GM12864 (cell line): ENCODE measurements at regions not wholly inside any gene's neighbourhood (a gene's known extent, or its start where the extent isn't known, plus 50 kb on each side); places are given as distances from the start of the nearest gene placed in this dataset.

ENCODE experiments used
- DNase-seq: peaks from one replicate; pipeline ENCODE4 v3.0.0-alpha.2; 2011; ENCODE audit warnings: low read depth
- H3K4me3 ChIP-seq: 2 replicates; pipeline ENCODE4 v1.5.1; 2011; ENCODE audit warnings: mild to moderate bottlenecking, low read depth, low read length, control low read depth
- TF ChIP-seq, protein P1 (sequence below): IDR thresholded peaks from 2 replicates; pipeline ENCODE4 v1.5.1; 2011; ENCODE audit warnings: low read depth, mild to moderate bottlenecking, moderate library complexity, low read length, control low read depth, inconsistent platforms; ENCODE audit errors: missing control alignments

DNA sequence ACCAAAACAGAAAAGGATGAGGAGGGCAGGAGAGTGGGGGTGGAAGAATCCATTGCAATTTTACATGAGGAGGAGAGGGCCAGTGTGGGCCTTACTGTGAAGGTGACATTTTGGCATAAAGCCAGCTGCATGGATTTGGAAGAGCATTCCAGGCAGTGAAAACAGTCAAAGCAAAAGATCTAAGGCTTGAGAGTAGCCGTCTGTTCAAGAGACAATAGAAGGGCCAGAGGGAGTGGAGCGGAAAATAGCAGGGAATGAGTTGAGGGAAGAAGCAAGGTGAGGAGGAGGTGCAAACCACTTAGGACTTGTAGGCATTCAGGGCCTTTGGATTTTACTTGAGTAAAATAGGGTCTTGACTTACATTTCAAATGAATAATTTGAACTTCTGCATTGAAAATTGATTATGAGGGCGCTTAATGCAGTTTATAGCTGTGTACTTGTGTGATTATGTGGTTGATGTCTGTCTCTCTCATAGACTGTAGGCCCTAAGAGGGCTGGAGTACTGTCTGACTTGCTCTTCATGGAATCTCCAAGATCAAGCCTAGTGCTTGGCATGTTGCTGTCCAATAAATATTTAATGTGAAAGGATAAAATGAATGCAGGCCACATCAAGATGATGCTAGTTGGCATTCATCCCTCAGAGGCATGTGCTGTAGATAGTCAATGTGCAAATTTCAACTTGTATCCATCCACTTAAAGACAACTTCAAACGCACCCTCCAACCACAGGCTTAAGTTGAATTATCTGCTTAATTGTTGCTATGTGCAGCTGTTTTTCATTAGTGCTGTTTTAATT is 772.1 kb upstream of the RBFOX1 start:
- DNase-seq = no peak
- H3K4me3 ChIP-seq = no peak overlapping the region
- TF ChIP-seq, protein P1, sequence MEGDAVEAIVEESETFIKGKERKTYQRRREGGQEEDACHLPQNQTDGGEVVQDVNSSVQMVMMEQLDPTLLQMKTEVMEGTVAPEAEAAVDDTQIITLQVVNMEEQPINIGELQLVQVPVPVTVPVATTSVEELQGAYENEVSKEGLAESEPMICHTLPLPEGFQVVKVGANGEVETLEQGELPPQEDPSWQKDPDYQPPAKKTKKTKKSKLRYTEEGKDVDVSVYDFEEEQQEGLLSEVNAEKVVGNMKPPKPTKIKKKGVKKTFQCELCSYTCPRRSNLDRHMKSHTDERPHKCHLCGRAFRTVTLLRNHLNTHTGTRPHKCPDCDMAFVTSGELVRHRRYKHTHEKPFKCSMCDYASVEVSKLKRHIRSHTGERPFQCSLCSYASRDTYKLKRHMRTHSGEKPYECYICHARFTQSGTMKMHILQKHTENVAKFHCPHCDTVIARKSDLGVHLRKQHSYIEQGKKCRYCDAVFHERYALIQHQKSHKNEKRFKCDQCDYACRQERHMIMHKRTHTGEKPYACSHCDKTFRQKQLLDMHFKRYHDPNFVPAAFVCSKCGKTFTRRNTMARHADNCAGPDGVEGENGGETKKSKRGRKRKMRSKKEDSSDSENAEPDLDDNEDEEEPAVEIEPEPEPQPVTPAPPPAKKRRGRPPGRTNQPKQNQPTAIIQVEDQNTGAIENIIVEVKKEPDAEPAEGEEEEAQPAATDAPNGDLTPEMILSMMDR = no peak

DNA sequence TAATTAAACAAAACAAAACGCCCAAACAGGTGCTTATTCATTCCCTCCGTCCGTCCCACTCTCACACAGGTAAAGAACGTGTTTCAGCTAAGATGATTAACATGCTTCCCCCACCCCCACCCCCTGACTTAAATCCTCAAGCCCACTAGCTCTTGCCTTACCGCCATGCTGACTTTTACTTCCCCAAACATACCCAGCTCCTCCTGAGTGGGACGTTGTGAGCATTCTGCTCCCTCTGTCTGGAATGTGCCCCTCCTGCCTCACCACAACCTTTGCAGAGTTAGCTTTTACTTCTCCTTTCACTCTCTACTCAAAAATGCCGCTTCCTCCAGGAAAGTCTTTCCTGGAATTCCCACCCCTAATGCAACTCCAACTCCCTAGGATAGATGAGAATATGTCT is 774.0 kb upstream of the RBFOX1 start:
- DNase-seq = no peak
- TF ChIP-seq, protein P1 = no peak
- H3K4me3 ChIP-seq = no peak overlapping the region

DNA sequence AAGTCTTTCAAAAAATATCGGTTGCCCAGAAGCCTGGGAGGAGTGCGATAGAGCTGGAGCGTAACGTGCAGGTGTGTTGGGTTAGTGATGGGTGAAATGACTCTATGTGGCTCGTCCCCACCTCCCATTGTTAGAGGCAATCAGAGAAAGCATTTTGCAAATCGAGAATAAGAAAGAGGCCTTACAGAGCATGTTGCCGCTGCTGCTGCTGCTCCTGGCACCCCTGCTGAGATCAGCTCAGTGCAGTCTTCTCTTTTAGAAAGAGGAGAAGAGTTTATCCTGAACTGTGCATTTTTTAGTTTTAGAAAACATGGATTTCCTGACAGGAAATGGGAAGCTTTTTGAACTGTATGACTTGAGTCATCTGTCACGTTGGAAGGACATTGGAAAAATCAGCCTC is 774.5 kb upstream of the RBFOX1 start:
- H3K4me3 ChIP-seq = no peak overlapping the region
- DNase-seq = no peak

DNA sequence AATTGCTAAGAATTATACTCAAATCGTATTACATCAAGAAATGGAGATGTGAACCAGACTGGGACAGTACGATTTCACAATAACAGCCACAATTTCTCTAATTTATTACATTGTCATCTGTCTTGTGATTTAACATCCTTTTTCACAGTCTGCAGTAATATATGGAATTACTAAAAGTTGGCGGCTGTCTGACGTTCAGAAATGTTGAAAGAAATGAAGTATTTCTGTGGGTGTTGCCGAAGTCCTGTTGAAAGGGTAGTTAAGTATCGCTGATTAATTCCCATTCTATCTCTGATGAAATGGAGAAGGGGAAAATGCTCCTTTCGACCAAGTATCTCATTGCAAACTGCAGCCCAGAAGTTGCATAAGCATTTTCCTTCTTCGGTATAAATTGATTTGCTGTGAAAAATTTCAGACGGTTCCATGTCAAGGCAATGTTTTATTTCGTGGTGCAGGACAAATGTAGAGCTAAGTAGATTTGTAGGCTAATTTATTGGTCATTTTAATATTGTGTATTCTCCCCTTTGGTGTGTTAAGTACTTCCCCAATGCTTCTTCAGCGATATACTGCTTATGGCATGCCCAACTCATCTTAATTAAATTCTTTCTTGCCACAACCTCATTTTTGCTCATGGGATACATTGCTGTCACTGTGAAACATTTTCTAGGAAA is 775.2 kb upstream of the RBFOX1 start:
- no peak overlapping the region for H3K4me3 ChIP-seq
- DNase-seq = no peak
- TF ChIP-seq, protein P1 = no peak

More for the DNA sequence above, 774.5 kb upstream of the RBFOX1 start:
- TF ChIP-seq, protein P1 = no peak

DNA sequence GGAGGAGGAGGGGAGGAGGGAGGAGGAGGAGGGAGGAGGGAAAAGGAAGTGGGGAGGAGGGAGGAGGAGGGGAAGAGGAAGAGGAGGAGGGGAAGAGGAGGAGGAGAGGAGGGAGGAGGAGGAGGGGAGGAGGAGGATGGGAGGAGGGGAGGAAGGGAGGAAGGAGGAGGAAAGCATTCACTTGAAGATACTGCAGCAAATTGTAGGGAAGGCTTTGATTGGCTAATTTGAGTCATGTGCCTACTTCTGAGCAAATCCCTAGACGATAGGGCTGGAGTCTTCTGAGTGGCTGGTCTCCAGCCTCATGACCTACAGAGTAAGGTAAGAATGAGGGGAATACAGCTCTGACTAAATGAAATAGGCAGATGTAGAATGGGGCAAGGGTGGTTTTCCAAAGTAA is 783.2 kb upstream of the RBFOX1 start:
- H3K4me3 ChIP-seq = no peak overlapping the region

DNA sequence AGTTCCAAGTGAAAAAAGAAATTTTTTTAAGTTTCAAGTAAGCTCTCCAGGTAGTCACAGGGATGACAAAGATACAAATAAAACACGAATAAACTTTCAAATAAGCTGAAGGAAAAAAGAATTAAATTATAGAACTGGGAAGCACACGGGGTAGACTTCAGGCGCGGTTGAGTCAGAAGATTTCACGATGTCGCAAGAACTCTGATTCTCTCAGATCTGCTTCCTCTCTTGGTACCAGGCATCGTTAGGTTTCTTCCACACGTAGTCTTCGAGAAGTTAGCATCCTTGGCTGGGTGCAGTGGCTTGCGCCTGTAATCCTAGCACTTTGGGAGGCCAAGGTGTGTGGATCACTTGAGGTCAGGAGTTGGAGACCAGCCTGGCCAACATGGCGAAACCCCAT is 784.1 kb upstream of the RBFOX1 start:
- H3K4me3 ChIP-seq = no peak overlapping the region
- TF ChIP-seq, protein P1 = no peak
- DNase-seq = no peak

More for the DNA sequence above, 783.2 kb upstream of the RBFOX1 start:
- no peak for DNase-seq
- TF ChIP-seq, protein P1 = no peak

DNA sequence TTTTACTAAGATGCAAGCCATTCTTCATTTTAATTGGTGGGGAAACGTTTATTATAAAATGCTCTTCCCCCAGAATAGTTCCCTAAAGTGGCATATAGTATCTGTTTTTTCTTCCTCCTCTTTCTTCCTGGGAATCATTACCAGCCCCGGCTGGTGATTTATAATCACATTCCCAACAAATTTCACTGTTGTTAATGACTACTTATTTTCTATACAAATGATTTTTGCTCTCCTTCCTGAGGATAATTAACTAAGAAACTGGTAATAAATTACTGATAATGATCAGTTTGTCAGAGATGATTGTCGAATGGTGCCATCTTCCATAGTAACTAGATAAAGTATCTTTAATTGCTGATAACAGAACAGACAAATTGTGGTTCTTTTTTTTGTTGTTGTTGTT is 785.5 kb upstream of the RBFOX1 start:
- DNase-seq = no peak

More for the DNA sequence above, 785.5 kb upstream of the RBFOX1 start:
- TF ChIP-seq, protein P1 = no peak
- H3K4me3 ChIP-seq = no peak overlapping the region
